GM06990 (cell line): ENCODE measurements at regions not wholly inside any gene's neighbourhood (a gene's known extent, or its start where the extent isn't known, plus 50 kb on each side); places are given as distances from the start of the nearest gene placed in this dataset.

Source experiments
- DNase-seq: peaks from one replicate; pipeline ENCODE4 v3.0.0-alpha.2; 2011; ENCODE audit not compliant: insufficient read length; ENCODE audit errors: extremely low read depth
- H3K27me3 ChIP-seq: replicated peaks from 2 replicates; pipeline ENCODE4 v1.6.0; 2011; ENCODE audit warnings: low read length; ENCODE audit not compliant: control insufficient read depth, insufficient read depth
- H3K36me3 ChIP-seq: 2 replicates; pipeline ENCODE4 v1.5.1; 2011; ENCODE audit warnings: low read length; ENCODE audit not compliant: control insufficient read depth, insufficient read depth
- H3K4me3 ChIP-seq: replicated peaks from 2 replicates; pipeline ENCODE4 v1.5.1; 2011; ENCODE audit warnings: low read depth, mild to moderate bottlenecking, control low read depth, low read length
- TF ChIP-seq, protein P1 (sequence below): IDR thresholded peaks from 2 replicates; pipeline ENCODE4 v1.5.1; 2011; ENCODE audit warnings: low read length, control low read depth, mild to moderate bottlenecking, inconsistent platforms; ENCODE audit not compliant: insufficient read depth, poor library complexity, severe bottlenecking

DNA sequence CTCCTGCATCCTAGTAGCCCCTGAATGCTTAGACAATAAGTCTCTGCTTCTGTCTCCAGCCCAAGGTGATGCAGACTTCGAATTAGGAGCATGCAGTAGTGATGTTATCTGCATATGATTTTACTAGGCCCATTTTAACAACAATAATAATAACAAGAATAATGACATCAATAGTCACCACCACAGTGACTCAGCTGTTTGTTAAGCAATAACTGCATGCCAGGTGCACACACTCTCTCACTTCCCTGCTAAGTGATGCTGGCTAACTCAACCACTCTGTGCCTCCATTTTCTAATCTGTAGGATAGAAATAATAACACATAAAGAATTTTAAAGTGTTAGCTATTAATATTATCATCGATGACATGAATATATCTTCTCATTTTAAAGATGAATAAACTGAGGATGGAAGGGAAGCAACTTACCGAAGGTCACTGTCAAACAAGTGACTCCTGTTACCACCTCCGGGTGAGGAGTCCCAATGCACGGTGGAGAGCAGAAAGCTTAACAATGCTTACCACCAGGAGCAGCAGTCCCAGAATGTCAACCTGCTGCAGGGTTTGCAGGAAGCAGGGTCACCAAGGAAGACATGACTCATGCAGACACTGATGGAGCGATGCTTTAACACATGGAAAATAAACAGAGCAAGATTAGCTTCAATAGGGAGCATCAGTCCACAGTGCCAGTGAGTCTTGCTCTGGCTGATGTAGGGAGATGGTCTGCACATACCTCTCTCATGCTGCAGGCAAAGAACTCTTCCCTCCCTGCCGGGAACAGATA, 290.2 kb downstream of the SPATA17 start:
- Histone ChIP-seq H3K36me3 (no peaks in the 10 kb centered on the region), H3K27me3 (no peaks in the 10 kb centered on the region; the same call in 1 of the 2 replicates), H3K4me3 (no peak overlapping the region)
- DNase-seq, result no peak
- TF ChIP-seq, protein P1, sequence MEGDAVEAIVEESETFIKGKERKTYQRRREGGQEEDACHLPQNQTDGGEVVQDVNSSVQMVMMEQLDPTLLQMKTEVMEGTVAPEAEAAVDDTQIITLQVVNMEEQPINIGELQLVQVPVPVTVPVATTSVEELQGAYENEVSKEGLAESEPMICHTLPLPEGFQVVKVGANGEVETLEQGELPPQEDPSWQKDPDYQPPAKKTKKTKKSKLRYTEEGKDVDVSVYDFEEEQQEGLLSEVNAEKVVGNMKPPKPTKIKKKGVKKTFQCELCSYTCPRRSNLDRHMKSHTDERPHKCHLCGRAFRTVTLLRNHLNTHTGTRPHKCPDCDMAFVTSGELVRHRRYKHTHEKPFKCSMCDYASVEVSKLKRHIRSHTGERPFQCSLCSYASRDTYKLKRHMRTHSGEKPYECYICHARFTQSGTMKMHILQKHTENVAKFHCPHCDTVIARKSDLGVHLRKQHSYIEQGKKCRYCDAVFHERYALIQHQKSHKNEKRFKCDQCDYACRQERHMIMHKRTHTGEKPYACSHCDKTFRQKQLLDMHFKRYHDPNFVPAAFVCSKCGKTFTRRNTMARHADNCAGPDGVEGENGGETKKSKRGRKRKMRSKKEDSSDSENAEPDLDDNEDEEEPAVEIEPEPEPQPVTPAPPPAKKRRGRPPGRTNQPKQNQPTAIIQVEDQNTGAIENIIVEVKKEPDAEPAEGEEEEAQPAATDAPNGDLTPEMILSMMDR, result no peak

DNA sequence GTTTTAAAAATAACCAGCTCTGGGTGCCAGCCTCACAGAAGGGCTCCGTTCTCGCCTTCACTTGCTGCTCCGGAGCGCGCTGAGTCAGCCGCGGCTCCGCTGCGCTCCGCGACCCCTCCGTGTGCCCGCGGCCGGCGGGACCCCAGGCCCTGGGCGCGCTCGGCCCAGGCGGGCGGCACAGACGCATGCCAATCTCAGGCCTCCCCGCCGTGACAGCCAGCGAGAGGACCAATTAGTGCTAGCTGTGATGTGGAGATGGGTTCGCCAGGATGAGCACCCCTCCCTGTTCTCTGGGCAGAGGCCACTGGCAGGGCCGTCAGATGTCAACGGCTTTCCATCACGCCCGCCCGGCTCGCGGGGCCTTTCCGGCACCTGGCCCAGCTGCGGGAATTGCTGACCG, 293.8 kb downstream of the SPATA17 start:
- Histone ChIP-seq H3K4me3 (no peak overlapping the region), H3K27me3 (no peaks in the 10 kb centered on the region; the same call in 1 of the 2 replicates), H3K36me3 (no peaks in the 10 kb centered on the region)
- DNase-seq, result no peak
- TF ChIP-seq, protein P1, result no peak

DNA sequence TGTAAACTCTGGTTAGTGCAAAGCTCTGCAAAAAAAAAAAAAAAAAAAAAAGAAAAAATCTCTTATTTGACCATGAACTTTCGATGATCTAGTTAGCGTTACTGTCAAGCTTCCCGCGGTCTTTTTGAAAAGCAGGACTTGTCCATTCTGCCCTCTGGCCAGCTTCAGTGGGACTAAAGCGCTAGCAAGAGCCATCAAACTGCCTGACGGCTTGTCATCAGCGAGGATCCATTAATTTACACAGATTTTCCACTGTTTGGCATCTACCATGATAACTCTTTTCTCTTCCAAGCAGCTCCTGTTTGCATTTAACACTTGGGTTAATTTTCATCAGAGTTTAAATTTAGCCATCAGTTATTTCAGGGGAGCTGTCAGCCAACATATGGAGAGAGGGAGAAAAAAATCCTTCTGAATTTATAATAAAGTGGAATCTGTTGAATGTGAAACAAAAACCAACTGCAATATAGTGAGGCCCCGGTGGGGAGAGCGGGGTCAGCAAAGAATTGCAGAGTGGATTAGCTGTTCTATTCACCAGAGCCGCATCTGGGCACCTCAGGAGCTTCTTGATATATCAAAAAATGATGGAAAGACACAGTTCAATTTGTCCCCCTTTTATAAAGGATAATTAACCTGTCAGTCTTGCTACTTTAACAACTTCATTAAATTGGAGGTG, 298.2 kb downstream of the SPATA17 start:
- Histone ChIP-seq H3K27me3 (no peaks in the 10 kb centered on the region), H3K36me3 (no peaks in the 10 kb centered on the region), H3K4me3 (no peak overlapping the region)
- no peak for DNase-seq
- TF ChIP-seq, protein P1, result no peak

DNA sequence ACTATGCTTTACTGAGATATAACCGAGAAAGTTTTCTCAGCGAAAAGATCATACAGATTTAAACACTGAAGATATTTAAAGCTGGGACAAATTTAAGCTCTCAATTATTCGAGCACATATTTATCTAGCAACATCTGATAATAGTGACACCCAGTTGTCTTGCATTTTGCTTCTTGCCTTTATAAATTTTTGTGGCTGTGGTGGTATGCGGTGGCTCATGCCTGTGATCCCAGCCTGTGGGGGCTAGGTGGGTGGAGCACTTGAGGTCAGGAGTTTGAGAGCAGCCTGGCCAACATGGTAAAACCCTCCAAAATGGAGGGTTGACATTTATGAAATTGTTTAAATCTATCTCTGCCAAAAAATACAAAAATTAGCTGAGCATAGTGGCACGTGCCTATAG, 312.2 kb downstream of the SPATA17 start:
- DNase-seq, result no peak
- H3K27me3 ChIP-seq, result no peaks in the 10 kb centered on the region; the same call in 1 of the 2 replicates
- TF ChIP-seq, protein P1, result no peak
- no peaks in the 10 kb centered on the region for H3K36me3 ChIP-seq
- H3K4me3 ChIP-seq, result no peak overlapping the region

DNA sequence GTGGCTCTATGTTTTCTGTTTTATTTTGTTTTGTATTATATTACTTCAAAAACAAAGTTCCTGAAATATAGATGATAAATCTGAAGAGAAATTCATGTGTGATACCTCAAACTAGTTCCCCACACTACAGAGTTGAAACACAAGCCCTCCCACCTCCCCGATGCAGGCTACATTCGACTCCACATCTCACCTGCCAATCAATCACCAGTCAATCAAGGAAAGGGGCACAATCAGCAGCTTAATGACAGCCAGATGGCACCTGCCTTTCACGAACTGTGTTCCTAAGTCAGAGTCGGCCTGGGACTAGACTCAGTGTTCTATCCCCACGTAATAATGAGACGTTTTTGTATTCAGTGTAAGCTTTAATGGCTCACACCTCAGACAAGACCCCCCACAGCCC, 313.4 kb downstream of the SPATA17 start:
- no peaks in the 10 kb centered on the region for H3K36me3 ChIP-seq
- H3K4me3 ChIP-seq, result no peak overlapping the region
- no peaks in the 10 kb centered on the region; the same call in 1 of the 2 replicates for H3K27me3 ChIP-seq
- no peak for DNase-seq
- TF ChIP-seq, protein P1, result no peak
